ENCODE measurements at regions not wholly inside any gene's neighbourhood (a gene's known extent, or its start where the extent isn't known, plus 50 kb on each side); places are given as distances from the start of the nearest gene placed in this dataset.

GRCh38 chr1:115233598-115233997 lies 104.5 kb downstream of the NGF start:
- no peak for DNase-seq

- DNase-seq, result no peak
Observed at GRCh38 chr1:115230281-115230680, 107.8 kb downstream of the NGF start.

GRCh38 chr1:115229016-115229415 lies 109.0 kb downstream of the NGF start:
- DNase-seq, result no peak

GRCh38 chr1:115228191-115228590 lies 109.9 kb downstream of the NGF start:
- DNase-seq, result no peak

GRCh38 chr1:115227346-115228082 lies 110.5 kb downstream of the NGF start:
- DNase-seq, result no peak

- peak; percentile 12 for DNase-seq
Observed at GRCh38 chr1:115225993-115226685, 111.9 kb downstream of the NGF start.

- DNase-seq, result no peak
Observed at GRCh38 chr1:115224636-115225035, 113.4 kb downstream of the NGF start.

GRCh38 chr1:115222616-115223402 lies 115.2 kb downstream of the NGF start:
- no peak for DNase-seq

GRCh38 chr1:115220340-115221270 lies 117.4 kb downstream of the NGF start:
- DNase-seq, result no peak

- no peak for DNase-seq
Observed at GRCh38 chr1:115219927-115220326, 118.1 kb downstream of the NGF start.

- DNase-seq, result no peak
Observed at GRCh38 chr1:115218699-115219098, 119.3 kb downstream of the NGF start.

GRCh38 chr1:115218034-115218405 lies 120.0 kb downstream of the NGF start:
- no peak for DNase-seq

- DNase-seq, result no peak
Observed at GRCh38 chr1:115217150-115218033, 120.7 kb downstream of the NGF start.

GRCh38 chr1:115215703-115216521 lies 122.1 kb downstream of the NGF start:
- DNase-seq, result no peak

GRCh38 chr1:115215110-115215509 lies 122.9 kb downstream of the NGF start:
- no peak for DNase-seq

GRCh38 chr1:115214098-115214497 lies 124.0 kb downstream of the NGF start:
- DNase-seq, result no peak

- no peak for DNase-seq
Observed at GRCh38 chr1:115213130-115213529, 123.8 kb upstream of the TSPAN2 start.

GRCh38 chr1:115211071-115211745 lies 121.9 kb upstream of the TSPAN2 start:
- no peak for DNase-seq

GRCh38 chr1:115210302-115210711 lies 121.0 kb upstream of the TSPAN2 start:
- DNase-seq, result no peak

- DNase-seq, result no peak
Observed at GRCh38 chr1:115204513-115204912, 115.2 kb upstream of the TSPAN2 start.
